Neural crest cell (in vitro differentiated cells): ENCODE measurements at regions not wholly inside any gene's neighbourhood (a gene's known extent, or its start where the extent isn't known, plus 50 kb on each side); places are given as distances from the start of the nearest gene placed in this dataset.

Source experiments
- DNase-seq: peaks from one replicate; pipeline ENCODE4 v3.0.0; 2021; ENCODE audit warnings: low read depth, mixed read lengths, low spot score
- H3K27ac Mint-ChIP-seq: one replicate; pipeline ENCODE4 v1.8.0; 2021; ENCODE audit warnings: mild to moderate bottlenecking, mixed read lengths; ENCODE audit not compliant: unreplicated experiment
- H3K27me3 Mint-ChIP-seq: 2 replicates; pipeline ENCODE4 v1.8.0; 2021; ENCODE audit warnings: low read depth, mild to moderate bottlenecking, mixed read lengths
- H3K36me3 Mint-ChIP-seq: 2 replicates; pipeline ENCODE4 v1.8.0; 2021; ENCODE audit warnings: low read depth, mild to moderate bottlenecking, mixed read lengths
- H3K4me1 Mint-ChIP-seq: 2 replicates; pipeline ENCODE4 v1.8.0; 2021; ENCODE audit warnings: mixed read lengths
- H3K4me3 Mint-ChIP-seq: one replicate; pipeline ENCODE4 v1.8.0; 2021; ENCODE audit warnings: mild to moderate bottlenecking, mixed read lengths
- H3K9me3 Mint-ChIP-seq: 2 replicates; pipeline ENCODE4 v1.8.0; 2021; ENCODE audit warnings: mixed read lengths
- CTCF ChIP-seq: fragments of 200-600 bp; sonication (generic); conservative IDR thresholded peaks from 2 replicates; pipeline ENCODE4 v1.5.0; 2021; ENCODE audit warnings: antibody characterized with exemption, mild to moderate bottlenecking

GRCh38 chrX:51837921-51838320 is 55.5 kb upstream of the MAGED1 start:
- no peak overlapping the region for H3K27ac Mint-ChIP-seq
- H3K27me3 Mint-ChIP-seq = no peaks in the 10 kb centered on the region

More at GRCh38 chrX:51837921-51838320, 55.5 kb upstream of the MAGED1 start:
- no peak overlapping the region for H3K4me3 Mint-ChIP-seq
- no peak for DNase-seq
- peaks cover 12% of the 10 kb centered on the region for H3K4me1 Mint-ChIP-seq
- no peak for TF ChIP-seq CTCF
- H3K36me3 Mint-ChIP-seq = peaks cover 3% of the 10 kb centered on the region
- H3K9me3 Mint-ChIP-seq = no peaks in the 10 kb centered on the region
